ENCODE measurements at regions not wholly inside any gene's neighbourhood (a gene's known extent, or its start where the extent isn't known, plus 50 kb on each side); places are given as distances from the start of the nearest gene placed in this dataset.
A peak's percentile ranks its signal among the peaks of the same experiment; 100 is the strongest.

GRCh38 chr13:73757481-73758233 is 376.5 kb downstream of the KLF12 start:
- H3K4me3 ChIP-seq: no peak overlapping the region
- ATAC-seq: no peak

GRCh38 chr13:73754727-73755292 is 379.4 kb downstream of the KLF12 start:
- 55 to 59% (median 57%) methylated on average over 3 of the region's 3 CpGs for WGBS, 3 donors

More at GRCh38 chr13:73757481-73758233, 376.5 kb downstream of the KLF12 start:
- DNase-seq: no peak
- intact Hi-C loops (cut with DNase I): loop anchor here (5.0 to 10.0 kb wide), 2 partner anchors 70 to 377 kb away; partner anchors contain the start of gene KLF12 (in 1 of the 2)
- Histone ChIP-seq H3K27me3 (ENCODE audit: insufficient read depth in 3 of 3, low read length in 2 of 3) (no peaks in the 10 kb centered on the region), H3K36me3 (ENCODE audit: insufficient read depth in 1 of 2, low read depth in 1 of 2) (no peaks in the 10 kb centered on the region), H3K4me1 (no peaks in the 10 kb centered on the region), H3K9me3 (no peaks in the 10 kb centered on the region), H3K27ac (no peak overlapping the region)
- no peak for TF ChIP-seq CTCF (IDR thresholded peaks at IDR 0.05)
- WGBS, 3 donors: 77 to 89% (median 81%) methylated on average over 2 of the region's 2 CpGs

DNA sequence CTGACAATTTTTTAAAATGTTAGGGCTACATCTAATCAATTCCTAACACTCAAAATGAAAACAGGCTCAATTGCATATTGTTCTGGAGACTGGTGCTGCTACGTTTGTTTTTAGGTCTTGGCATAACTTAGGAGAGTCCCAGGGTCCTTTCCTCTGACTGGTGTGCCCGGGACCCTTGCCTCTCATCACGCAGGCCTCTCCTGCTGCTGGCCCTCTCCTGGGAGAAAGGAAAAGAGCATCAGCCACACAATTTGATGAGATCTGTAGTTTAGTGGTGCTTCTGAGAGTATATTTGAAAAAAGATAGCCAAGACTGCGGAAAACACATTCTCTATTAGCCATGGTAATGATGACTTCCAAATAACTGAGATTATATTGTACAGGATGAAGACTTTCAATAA is 380.0 kb downstream of the KLF12 start:
- WGBS, 3 donors: 52 to 57% (median 53%) methylated on average over 4 of the region's 4 CpGs
- Histone ChIP-seq H3K4me1 (no peaks in the 10 kb centered on the region), H3K4me3 (no peak overlapping the region), H3K9me3 (no peaks in the 10 kb centered on the region), H3K27me3 (ENCODE audit: insufficient read depth in 3 of 3, low read length in 2 of 3) (no peaks in the 10 kb centered on the region), H3K36me3 (ENCODE audit: insufficient read depth in 1 of 2, low read depth in 1 of 2) (no peaks in the 10 kb centered on the region), H3K27ac (no peak overlapping the region)
- DNase-seq: no peak
- intact Hi-C loops (cut with DNase I): loop anchor here (5.0 to 10.0 kb wide), 2 partner anchors 381 to 1468 kb away; partner anchors contain the start of gene KLF12 (in 1 of the 2)
- no peak for TF ChIP-seq CTCF (IDR thresholded peaks at IDR 0.05)
- ATAC-seq: no peak

More at GRCh38 chr13:73754727-73755292, 379.4 kb downstream of the KLF12 start:
- peak; percentile 73 for TF ChIP-seq CTCF (IDR thresholded peaks at IDR 0.05)
- H3K27me3 ChIP-seq (ENCODE audit: insufficient read depth in 3 of 3, low read length in 2 of 3): no peaks in the 10 kb centered on the region
- ATAC-seq: peak; percentile 49 to 88 (median 62)
- no peaks in the 10 kb centered on the region for H3K36me3 ChIP-seq (ENCODE audit: insufficient read depth in 1 of 2, low read depth in 1 of 2)
- no peaks in the 10 kb centered on the region for H3K9me3 ChIP-seq
- H3K27ac ChIP-seq: no peak overlapping the region
- intact Hi-C loops (cut with DNase I): loop anchor here (5.0 to 10.0 kb wide), 3 partner anchors 72 to 1467 kb away; partner anchors contain the start of gene KLF12 (in 1 of the 2)
- DNase-seq: no peak
- no peaks in the 10 kb centered on the region for H3K4me1 ChIP-seq
- no peak overlapping the region for H3K4me3 ChIP-seq

DNA sequence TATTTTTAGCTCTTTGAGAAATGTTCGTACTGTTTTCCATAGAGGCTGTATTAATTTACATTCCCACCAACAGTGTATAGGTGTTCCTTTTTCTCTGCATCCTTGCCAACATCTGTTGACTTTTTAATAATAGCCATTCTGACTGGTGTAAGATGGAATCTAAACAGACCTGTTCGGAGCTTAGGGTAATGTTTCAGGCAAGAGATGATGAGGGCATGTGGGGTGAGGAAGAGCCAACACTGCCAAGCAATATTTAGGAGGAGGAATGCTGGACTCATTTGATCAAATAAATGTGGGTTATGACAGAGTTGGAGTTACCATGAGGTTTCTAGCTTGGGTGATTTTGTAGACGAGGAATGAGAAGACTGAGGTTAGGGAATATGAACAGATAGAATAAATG is 382.9 kb downstream of the KLF12 start:
- ATAC-seq: peak in 2 of 4 donors; percentile 44 to 45
- no peaks in the 10 kb centered on the region for H3K27me3 ChIP-seq (ENCODE audit: insufficient read depth in 3 of 3, low read length in 2 of 3)
- 35 to 49% (median 40%) methylated on average over 3 of the region's 3 CpGs for WGBS, 3 donors

More for the DNA sequence above, 382.9 kb downstream of the KLF12 start:
- no peak overlapping the region for H3K4me3 ChIP-seq
- intact Hi-C loops (cut with DNase I): loop anchor here (5.0 to 10.0 kb wide), 2 partner anchors 384 to 1471 kb away; partner anchors contain the start of gene KLF12 (in 1 of the 2)
- no peak for DNase-seq
- no peaks in the 10 kb centered on the region for H3K4me1 ChIP-seq
- H3K27ac ChIP-seq: no peak overlapping the region
- no peak for TF ChIP-seq CTCF (IDR thresholded peaks at IDR 0.05)
- H3K9me3 ChIP-seq: no peaks in the 10 kb centered on the region
- no peaks in the 10 kb centered on the region for H3K36me3 ChIP-seq (ENCODE audit: insufficient read depth in 1 of 2, low read depth in 1 of 2)
